ENCODE measurements at regions not wholly inside any gene's neighbourhood (a gene's known extent, or its start where the extent isn't known, plus 50 kb on each side); places are given as distances from the start of the nearest gene placed in this dataset.

DNA sequence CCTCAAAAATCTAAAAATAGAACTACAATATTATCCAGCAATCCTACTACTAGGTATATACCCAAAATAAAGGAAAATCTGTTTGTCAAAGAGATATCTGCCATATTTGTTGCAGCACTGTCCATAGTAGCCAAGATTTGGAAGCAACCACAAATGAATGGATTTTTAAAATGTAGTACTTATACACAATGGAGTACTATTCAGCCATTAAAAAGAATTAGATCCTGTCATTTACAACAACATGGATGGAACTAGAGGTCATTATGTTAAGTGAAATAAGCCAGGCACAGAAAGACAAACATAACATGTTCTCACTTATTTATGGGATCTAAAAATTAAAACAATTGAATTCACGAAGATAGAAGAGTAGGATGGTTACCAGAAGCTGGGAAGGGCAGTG lies 135.7 kb upstream of the CCDC28A start:
- no peak for TF ChIP-seq EZH2 (IDR thresholded peaks at IDR 0.05; ENCODE audit: borderline replicate concordance, low read length)
- TF ChIP-seq, protein P1, sequence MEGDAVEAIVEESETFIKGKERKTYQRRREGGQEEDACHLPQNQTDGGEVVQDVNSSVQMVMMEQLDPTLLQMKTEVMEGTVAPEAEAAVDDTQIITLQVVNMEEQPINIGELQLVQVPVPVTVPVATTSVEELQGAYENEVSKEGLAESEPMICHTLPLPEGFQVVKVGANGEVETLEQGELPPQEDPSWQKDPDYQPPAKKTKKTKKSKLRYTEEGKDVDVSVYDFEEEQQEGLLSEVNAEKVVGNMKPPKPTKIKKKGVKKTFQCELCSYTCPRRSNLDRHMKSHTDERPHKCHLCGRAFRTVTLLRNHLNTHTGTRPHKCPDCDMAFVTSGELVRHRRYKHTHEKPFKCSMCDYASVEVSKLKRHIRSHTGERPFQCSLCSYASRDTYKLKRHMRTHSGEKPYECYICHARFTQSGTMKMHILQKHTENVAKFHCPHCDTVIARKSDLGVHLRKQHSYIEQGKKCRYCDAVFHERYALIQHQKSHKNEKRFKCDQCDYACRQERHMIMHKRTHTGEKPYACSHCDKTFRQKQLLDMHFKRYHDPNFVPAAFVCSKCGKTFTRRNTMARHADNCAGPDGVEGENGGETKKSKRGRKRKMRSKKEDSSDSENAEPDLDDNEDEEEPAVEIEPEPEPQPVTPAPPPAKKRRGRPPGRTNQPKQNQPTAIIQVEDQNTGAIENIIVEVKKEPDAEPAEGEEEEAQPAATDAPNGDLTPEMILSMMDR (conservative IDR thresholded peaks at IDR 0.05 in 1 of 2, IDR thresholded peaks at IDR 0.05 in 1 of 2; ENCODE audit: extremely low read depth in 1 of 2, insufficient read depth in 1 of 2, low read depth in 1 of 2, low read length in 2 of 2): no peak

Measured in mammary epithelial cell (primary cell).